ENCODE measurements at regions not wholly inside any gene's neighbourhood (a gene's known extent, or its start where the extent isn't known, plus 50 kb on each side); places are given as distances from the start of the nearest gene placed in this dataset.

DNA sequence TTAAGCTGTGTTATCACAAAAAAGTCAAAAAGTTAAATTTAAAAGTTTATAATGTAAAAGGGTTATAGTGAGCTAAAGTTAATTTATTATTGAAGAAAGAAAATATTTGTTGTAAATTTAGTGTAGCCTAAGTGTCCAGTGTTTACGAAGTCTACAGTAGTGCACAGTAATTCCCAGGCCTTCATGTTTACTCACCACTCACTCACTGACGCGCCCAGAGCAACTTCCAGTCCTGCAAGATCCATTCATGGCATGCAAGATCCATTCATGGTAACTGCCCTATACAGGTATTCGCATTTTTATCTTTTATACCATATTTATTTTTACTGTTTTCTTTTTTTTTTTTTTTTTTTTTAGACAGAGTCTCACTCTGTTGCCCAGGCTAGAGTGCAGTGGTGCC, 69.5 kb downstream of the TPRA1 start:
- Mint-ChIP-seq H3K4me1 (ENCODE audit: unreplicated experiment) (no peaks in the 10 kb centered on the region), H3K36me3 (no peaks in the 10 kb centered on the region), H3K4me3 (no peak overlapping the region), H3K27ac (no peak overlapping the region), H3K9me3 (peaks cover 4% of the 10 kb centered on the region), H3K27me3 (peaks cover 40% of the 10 kb centered on the region)
- DNase-seq (ENCODE audit: extremely low spot score, unreplicated experiment) = no peak
- TF ChIP-seq, protein P1, sequence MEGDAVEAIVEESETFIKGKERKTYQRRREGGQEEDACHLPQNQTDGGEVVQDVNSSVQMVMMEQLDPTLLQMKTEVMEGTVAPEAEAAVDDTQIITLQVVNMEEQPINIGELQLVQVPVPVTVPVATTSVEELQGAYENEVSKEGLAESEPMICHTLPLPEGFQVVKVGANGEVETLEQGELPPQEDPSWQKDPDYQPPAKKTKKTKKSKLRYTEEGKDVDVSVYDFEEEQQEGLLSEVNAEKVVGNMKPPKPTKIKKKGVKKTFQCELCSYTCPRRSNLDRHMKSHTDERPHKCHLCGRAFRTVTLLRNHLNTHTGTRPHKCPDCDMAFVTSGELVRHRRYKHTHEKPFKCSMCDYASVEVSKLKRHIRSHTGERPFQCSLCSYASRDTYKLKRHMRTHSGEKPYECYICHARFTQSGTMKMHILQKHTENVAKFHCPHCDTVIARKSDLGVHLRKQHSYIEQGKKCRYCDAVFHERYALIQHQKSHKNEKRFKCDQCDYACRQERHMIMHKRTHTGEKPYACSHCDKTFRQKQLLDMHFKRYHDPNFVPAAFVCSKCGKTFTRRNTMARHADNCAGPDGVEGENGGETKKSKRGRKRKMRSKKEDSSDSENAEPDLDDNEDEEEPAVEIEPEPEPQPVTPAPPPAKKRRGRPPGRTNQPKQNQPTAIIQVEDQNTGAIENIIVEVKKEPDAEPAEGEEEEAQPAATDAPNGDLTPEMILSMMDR (conservative IDR thresholded peaks at IDR 0.05) = no peak

DNA sequence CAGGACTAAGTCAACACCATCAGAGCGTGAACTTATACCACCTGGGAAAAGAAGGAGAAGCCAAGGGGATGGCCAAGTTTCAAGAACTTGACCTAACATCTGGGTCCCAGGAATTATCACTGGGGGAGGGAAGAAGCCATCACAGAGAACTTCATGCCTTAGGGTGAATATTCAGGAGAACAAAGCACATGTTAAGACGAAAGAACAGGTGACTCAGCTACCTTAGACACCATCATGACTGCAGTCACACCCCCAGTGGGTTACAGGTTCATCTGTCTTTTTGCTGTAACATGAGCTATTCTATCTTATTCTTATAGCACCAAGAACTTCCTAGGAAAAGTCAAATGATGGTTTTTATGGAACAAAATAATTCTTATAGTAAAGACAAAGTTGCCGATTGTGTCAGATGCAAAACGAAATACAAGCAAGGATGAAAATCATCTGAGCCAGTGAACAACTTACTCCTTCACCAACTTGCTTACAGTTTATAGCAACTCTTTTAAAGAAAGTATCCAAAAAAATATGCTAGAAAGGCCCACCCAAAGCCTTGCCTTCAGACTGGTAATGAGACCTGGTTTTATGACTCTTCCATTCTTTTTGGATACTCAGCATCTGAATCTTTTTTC, 72.0 kb downstream of the TPRA1 start:
- Mint-ChIP-seq H3K9me3 (peaks cover 4% of the 10 kb centered on the region), H3K27me3 (peaks cover 43% of the 10 kb centered on the region), H3K27ac (no peak overlapping the region)

DNA sequence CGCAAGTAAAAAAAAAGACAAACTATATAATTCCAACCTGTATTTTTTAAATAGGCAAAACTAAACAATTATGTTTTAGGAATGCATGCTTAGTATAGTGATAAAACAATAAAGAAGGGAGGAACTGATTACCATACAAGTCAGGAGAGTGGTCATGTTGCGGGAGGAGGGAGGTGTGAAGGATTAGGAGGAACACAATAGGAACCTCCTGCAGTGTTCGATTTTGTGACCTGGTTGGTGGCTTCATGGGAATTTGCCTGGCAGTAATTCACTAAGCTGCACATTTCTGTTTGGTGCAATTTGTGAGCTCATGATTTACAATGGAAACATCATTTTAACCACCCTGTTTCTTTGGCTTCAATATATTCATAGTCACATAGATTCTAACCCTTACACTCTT, 78.3 kb downstream of the TPRA1 start:
- TF ChIP-seq, protein P1 (conservative IDR thresholded peaks at IDR 0.05) = no peak
- no peak for DNase-seq (ENCODE audit: extremely low spot score, unreplicated experiment)
- peaks cover 36% of the 10 kb centered on the region for H3K27me3 Mint-ChIP-seq
- no peak overlapping the region for H3K27ac Mint-ChIP-seq
- H3K4me1 Mint-ChIP-seq (ENCODE audit: unreplicated experiment) = no peaks in the 10 kb centered on the region
- H3K36me3 Mint-ChIP-seq = no peaks in the 10 kb centered on the region
- H3K4me3 Mint-ChIP-seq = no peak overlapping the region
- H3K9me3 Mint-ChIP-seq = no peaks in the 10 kb centered on the region

More for the DNA sequence above, 72.0 kb downstream of the TPRA1 start:
- TF ChIP-seq, protein P1 (conservative IDR thresholded peaks at IDR 0.05) = no peak
- Mint-ChIP-seq H3K4me3 (no peak overlapping the region), H3K36me3 (no peaks in the 10 kb centered on the region), H3K4me1 (ENCODE audit: unreplicated experiment) (no peaks in the 10 kb centered on the region)
- DNase-seq (ENCODE audit: extremely low spot score, unreplicated experiment) = no peak

GRCh38 chr3:127501177-127501576, 89.4 kb downstream of the TPRA1 start:
- H3K36me3 Mint-ChIP-seq = no peaks in the 10 kb centered on the region

GRCh38 chr3:127497676-127498075, 92.9 kb downstream of the TPRA1 start:
- TF ChIP-seq, protein P1 (conservative IDR thresholded peaks at IDR 0.05) = no peak
- Mint-ChIP-seq H3K4me1 (ENCODE audit: unreplicated experiment) (no peaks in the 10 kb centered on the region), H3K36me3 (no peaks in the 10 kb centered on the region), H3K27me3 (peaks cover 10% of the 10 kb centered on the region), H3K27ac (no peak overlapping the region), H3K4me3 (no peak overlapping the region), H3K9me3 (peaks cover 13% of the 10 kb centered on the region)
- no peak for DNase-seq (ENCODE audit: extremely low spot score, unreplicated experiment)

More at GRCh38 chr3:127501177-127501576, 89.4 kb downstream of the TPRA1 start:
- peaks cover 9% of the 10 kb centered on the region for H3K27me3 Mint-ChIP-seq
- TF ChIP-seq, protein P1 (conservative IDR thresholded peaks at IDR 0.05) = no peak
- no peaks in the 10 kb centered on the region for H3K4me1 Mint-ChIP-seq (ENCODE audit: unreplicated experiment)
- H3K9me3 Mint-ChIP-seq = peaks cover 6% of the 10 kb centered on the region
- H3K27ac Mint-ChIP-seq = no peak overlapping the region
- no peak for DNase-seq (ENCODE audit: extremely low spot score, unreplicated experiment)
- H3K4me3 Mint-ChIP-seq = no peak overlapping the region
